ENCODE measurements at regions not wholly inside any gene's neighbourhood (a gene's known extent, or its start where the extent isn't known, plus 50 kb on each side); places are given as distances from the start of the nearest gene placed in this dataset.

DNA sequence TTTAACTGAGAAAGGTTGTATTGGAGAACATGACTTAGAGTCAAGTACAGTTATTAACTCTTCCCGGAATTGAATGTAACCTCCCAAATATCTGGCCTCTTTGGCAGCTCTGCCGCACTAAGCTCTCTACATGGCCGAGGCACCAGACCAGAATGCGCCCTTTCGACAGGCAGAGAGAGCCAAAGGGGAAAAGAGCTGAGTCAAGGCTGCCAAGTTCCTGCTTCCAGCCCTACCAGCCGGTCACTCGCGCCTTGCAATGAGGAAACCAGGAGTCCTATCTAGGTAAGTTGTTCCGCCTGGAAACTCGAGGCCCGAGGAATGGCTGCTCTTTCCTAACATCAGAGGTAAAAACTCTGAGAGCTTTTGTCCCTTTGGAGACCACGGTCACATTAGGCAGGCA is 172.2 kb downstream of the BRMS1L start:
- intact Hi-C loops (cut with DNase I) = no loop called here
- ATAC-seq = no peak

DNA sequence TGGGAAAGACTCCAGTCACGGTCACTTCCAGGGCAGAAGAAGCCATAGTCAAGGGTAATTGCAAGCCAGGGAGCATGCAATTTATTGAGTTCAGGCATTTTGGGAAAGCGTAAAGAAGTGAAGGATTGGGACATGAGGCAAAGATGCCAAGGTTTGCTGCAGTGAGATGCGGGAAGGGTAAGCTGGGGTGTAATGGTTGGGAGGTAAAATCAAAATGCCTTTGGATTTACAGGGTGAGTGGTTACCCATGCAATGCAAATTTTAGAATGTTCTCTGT is 167.5 kb downstream of the BRMS1L start:
- no peak for DNase-seq
- no peak for ATAC-seq
- intact Hi-C loops (cut with DNase I) = no loop called here

More for the DNA sequence above, 172.2 kb downstream of the BRMS1L start:
- no peak for DNase-seq

- ATAC-seq = no peak
- no peak for DNase-seq
- intact Hi-C loops (cut with DNase I) = no loop called here
Measured at GRCh38 chr14:35992816-35993683, 166.9 kb downstream of the BRMS1L start.

DNA sequence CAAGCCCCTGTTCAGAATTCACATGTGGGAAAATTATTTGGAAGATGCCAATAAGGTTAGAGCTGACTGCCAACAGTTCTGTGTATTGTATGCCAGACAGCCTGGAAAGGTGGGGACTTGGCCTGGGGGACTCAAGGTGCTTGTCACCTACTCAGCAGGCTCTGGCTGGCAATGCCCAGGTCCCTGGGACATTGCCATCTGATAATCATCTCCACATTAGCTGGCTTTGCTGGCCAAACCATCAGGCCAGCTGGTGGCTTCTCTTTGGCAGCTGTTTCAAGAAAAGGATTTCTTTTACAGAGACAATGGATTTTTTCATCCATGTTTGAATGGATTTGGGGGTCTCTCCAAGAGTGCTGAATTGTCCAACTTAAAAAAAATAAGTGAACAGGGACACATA is 165.2 kb downstream of the BRMS1L start:
- DNase-seq (no peak), ATAC-seq (no peak)
- intact Hi-C loops (cut with DNase I) = no loop called here

DNA sequence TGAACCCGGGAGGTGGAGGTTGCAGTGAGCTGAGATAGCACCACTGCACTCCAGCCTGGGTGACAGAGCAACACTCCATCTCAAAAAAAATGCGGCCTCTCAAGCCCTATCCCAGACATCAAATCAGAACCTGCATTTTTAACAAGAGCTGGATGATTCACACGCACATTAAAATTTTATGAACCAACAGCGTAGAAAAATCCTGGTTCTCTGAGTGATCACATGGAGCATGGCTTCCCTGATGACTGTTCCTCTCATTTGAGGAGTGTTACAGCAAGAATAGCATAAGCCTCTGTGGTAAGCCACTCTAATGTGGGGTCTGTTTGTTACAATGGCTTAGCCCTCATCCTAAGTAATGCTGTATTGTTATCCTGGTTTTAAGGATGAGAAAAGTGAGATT is 163.6 kb downstream of the BRMS1L start:
- DNase-seq (no peak), ATAC-seq (no peak)
- intact Hi-C loops (cut with DNase I) = no loop called here

DNA sequence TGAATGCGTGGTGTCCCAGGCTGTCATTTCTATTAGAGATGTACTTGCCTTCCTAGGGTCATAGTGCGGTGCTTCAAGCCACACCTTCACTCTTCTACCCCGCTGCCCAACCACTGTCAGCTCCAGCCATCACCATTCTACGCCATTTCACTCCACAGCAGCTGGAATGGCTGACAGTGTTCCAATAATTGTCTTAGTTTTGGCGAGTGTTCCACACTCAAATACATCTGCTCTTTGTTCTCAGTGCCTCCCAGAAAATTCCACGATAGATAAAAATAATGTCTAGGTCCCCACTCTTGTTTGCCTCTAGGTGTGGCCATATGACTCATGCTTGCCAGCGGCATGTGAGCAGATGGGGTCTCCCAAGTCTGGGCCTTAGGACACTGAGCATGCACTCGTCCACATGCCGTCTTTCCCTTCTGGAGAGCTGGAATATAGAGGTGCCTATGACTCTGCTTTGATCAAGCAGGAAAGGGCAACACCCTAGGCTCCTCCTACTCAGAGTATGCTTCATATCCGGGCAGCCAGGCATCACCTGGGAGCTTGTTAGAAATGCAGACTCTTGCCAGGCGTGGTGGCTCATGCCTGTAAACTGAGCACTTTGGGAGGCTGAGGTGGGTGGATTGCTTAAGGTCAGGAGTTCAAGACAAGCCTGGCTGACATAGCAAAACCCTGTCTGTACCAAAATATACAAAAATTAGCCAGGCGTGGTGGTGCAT is 163.0 kb downstream of the BRMS1L start:
- intact Hi-C loops (cut with DNase I) = no loop called here
- ATAC-seq = no peak
- DNase-seq = no peak

DNA sequence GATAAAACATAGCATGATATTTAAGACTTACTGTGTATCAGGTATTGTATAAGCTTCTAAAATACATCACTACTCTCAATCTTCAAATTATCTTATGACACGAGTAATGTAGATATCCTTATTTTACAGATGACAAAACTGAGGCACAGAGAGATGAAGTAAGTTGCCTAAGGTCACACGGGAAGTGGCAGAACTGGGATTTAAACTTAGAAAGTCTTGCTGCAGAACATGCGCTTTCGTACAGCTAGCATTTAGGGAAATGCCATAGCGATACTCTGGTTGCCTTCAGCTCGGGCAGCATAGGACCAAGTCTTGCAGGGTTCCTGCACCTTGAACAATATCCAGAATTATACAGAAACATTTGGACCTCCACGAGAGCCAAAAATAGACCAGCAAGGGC is 162.4 kb downstream of the BRMS1L start:
- intact Hi-C loops (cut with DNase I) = no loop called here
- DNase-seq = no peak
- ATAC-seq = no peak

DNA sequence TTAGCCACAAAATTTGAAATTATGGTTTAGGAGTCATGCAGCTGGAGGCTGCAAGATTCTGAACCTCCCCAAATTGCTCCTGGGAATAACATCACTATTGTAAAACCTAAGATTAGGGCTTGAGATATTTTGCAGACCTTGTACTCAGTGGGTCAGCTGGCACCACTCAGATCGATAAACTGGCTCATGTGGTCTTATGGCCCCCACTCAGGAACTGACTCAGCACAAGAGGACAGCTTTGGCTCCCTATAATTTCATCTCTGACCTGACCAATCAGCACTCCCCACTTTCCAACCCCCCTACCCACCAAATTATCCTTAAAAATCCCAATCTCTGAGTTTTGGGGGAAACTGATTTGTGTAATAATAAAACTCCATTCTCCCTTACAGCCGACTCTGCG is 161.6 kb downstream of the BRMS1L start:
- intact Hi-C loops (cut with DNase I) = no loop called here
- ATAC-seq (no peak), DNase-seq (no peak)

- ATAC-seq (no peak), DNase-seq (no peak)
- intact Hi-C loops (cut with DNase I) = no loop called here
Measured at GRCh38 chr14:35986219-35986573, 160.1 kb downstream of the BRMS1L start.

DNA sequence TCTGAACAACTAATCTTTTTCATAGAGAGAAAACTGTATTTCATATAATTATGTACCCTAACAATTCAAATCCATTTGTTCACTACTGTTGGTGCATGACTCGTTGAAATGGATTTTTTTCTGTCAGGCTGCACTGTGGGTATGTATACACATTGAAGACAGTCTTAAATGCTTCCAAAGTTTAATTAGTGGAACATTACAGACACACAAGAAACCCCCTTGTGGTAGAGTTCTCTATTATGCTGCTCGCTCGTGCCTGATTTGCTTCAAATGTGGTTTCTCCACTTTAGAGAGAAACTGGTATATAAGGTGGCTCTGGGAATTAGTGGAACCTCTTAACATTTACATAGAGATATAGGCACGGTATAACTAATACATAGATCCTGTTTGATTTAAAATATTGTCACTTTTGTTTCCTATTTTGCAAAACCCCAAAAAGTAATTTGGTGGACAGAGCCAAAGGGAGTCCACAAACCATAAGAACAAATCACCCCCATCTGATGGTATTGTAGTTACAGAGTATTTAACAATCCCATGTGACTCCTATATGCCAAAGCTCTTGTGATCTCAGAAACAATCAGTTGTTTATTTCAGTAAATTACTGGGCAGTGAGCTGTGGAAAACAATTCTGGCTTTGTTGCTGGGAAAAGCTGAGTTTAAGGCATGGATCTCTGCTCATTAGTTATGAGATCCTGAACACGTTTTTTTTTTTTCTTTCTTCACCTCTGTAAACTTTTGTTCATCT is 159.5 kb downstream of the BRMS1L start:
- DNase-seq (no peak), ATAC-seq (no peak)
- intact Hi-C loops (cut with DNase I) = no loop called here

- no peak for ATAC-seq
- intact Hi-C loops (cut with DNase I) = no loop called here
Measured at GRCh38 chr14:35979531-35979930, 153.4 kb downstream of the BRMS1L start.

GRCh38 chr14:35978561-35978960 is 152.4 kb downstream of the BRMS1L start:
- intact Hi-C loops (cut with DNase I) = no loop called here
- ATAC-seq (no peak), DNase-seq (no peak)

More at GRCh38 chr14:35979531-35979930, 153.4 kb downstream of the BRMS1L start:
- no peak for DNase-seq

GRCh38 chr14:35975814-35976213 is 149.7 kb downstream of the BRMS1L start:
- DNase-seq = no peak
- no peak for ATAC-seq
- intact Hi-C loops (cut with DNase I) = no loop called here

- ATAC-seq (no peak), DNase-seq (no peak)
- intact Hi-C loops (cut with DNase I) = no loop called here
Measured at GRCh38 chr14:35973770-35974169, 147.6 kb downstream of the BRMS1L start.

- no peak for DNase-seq
- ATAC-seq = no peak
- intact Hi-C loops (cut with DNase I) = no loop called here
Measured at GRCh38 chr14:35971965-35972630, 146.0 kb downstream of the BRMS1L start.

- DNase-seq (no peak), ATAC-seq (no peak)
- intact Hi-C loops (cut with DNase I) = no loop called here
Measured at GRCh38 chr14:35969310-35969709, 143.2 kb downstream of the BRMS1L start.

GRCh38 chr14:35965400-35965799 is 139.3 kb downstream of the BRMS1L start:
- ATAC-seq (no peak), DNase-seq (no peak)
- intact Hi-C loops (cut with DNase I) = no loop called here

DNA sequence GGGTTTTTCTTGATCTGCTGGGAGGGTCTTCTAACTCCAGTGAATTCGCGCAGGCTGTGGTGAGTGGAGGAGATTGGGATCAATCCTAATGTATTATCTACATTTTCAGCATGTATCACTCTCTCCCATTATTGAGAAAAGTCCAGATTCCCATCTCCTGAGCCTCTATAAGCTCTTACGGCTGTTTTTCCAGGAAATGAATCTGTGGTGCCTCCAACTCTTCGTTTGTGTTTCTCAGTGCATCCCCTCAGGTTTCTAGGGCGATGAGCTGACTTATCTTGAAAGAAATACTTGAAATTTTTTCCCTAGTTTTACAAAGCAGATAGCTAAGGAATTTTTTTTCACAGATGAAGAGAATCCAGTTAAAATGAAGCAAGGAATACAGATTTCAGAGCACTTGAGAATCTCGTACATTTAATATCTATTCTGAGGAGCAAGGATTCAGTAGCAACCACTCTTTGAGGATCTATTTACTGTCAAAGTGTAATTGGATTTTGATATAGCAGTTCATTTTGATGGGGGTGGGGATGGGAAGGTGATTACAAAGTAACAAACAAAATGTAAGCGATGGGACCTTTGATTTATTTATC is 138.7 kb downstream of the BRMS1L start:
- no peak for DNase-seq
- intact Hi-C loops (cut with DNase I) = no loop called here

GRCh38 chr14:35963209-35963608 is 137.1 kb downstream of the BRMS1L start:
- DNase-seq = no peak
- no peak for ATAC-seq
- intact Hi-C loops (cut with DNase I) = no loop called here

More for the DNA sequence above, 138.7 kb downstream of the BRMS1L start:
- ATAC-seq = no peak

Measured in left cardiac atrium (tissue), 4 donors.